Astrocyte (in vitro differentiated cells and primary cell): ENCODE measurements at regions not wholly inside any gene's neighbourhood (a gene's known extent, or its start where the extent isn't known, plus 50 kb on each side); places are given as distances from the start of the nearest gene placed in this dataset.
"Not testable (repeated sequence)": the region's sequence is repeated elsewhere in the genome, so short reads cannot be mapped to it uniquely, and the experiment has no call there.

Experiments used
- EZH2 ChIP-seq: IDR thresholded peaks from 2 replicates; pipeline ENCODE4 v1.6.1; 2012; ENCODE audit warnings: mild to moderate bottlenecking, low read length, inconsistent platforms; ENCODE audit not compliant: insufficient read depth
- TF ChIP-seq, protein P1 (sequence below): IDR thresholded peaks from 2 replicates; pipeline ENCODE4 v1.5.1; 2011; ENCODE audit warnings: low read depth, mild to moderate bottlenecking, inconsistent platforms, low read length, moderate library complexity; ENCODE audit not compliant: insufficient read depth

DNA sequence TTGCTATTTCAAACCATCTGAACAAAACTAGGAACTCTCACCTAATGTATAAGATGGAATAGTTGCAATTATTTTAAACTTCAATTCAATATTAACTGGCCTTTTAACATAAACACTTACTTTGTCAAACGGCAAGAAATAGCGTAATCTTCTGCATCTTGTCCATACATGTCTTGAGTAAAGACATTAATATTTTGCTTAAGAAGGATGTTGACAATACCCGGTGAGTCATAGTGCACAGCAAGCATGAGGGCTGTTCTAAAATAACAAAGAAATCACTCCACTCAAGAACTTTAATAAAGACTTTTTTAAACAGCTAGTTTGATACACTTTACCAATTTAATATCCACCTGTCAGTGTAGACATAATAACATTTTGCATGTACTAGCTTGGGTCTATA lies 240.9 kb downstream of the LIPI start:
- TF ChIP-seq, protein P1, sequence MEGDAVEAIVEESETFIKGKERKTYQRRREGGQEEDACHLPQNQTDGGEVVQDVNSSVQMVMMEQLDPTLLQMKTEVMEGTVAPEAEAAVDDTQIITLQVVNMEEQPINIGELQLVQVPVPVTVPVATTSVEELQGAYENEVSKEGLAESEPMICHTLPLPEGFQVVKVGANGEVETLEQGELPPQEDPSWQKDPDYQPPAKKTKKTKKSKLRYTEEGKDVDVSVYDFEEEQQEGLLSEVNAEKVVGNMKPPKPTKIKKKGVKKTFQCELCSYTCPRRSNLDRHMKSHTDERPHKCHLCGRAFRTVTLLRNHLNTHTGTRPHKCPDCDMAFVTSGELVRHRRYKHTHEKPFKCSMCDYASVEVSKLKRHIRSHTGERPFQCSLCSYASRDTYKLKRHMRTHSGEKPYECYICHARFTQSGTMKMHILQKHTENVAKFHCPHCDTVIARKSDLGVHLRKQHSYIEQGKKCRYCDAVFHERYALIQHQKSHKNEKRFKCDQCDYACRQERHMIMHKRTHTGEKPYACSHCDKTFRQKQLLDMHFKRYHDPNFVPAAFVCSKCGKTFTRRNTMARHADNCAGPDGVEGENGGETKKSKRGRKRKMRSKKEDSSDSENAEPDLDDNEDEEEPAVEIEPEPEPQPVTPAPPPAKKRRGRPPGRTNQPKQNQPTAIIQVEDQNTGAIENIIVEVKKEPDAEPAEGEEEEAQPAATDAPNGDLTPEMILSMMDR, result not testable (repeated sequence)
- TF ChIP-seq EZH2, result not testable (repeated sequence)
